Midbrain (tissue), 1 donor: ENCODE measurements at regions not wholly inside any gene's neighbourhood (a gene's known extent, or its start where the extent isn't known, plus 50 kb on each side); places are given as distances from the start of the nearest gene placed in this dataset.

Source experiments
- DNase-seq: peaks from one replicate; lab custom pipeline; 2025; lab: John Stamatoyannopoulos, UW

GRCh38 chr10:130869179-130869841 lies 442.2 kb downstream of the TCERG1L start:
- DNase-seq = no peak

- DNase-seq = no peak
Observed at GRCh38 chr10:130871406-130871805, 440.1 kb downstream of the TCERG1L start.

- no peak for DNase-seq
Observed at GRCh38 chr10:130873636-130874035, 437.9 kb downstream of the TCERG1L start.

- no peak for DNase-seq
Observed at GRCh38 chr10:130875116-130875515, 436.4 kb downstream of the TCERG1L start.

GRCh38 chr10:130875897-130876472 lies 435.5 kb downstream of the TCERG1L start:
- DNase-seq = no peak

GRCh38 chr10:130877126-130877525 lies 434.4 kb downstream of the TCERG1L start:
- DNase-seq = no peak

GRCh38 chr10:130878131-130878530 lies 433.4 kb downstream of the TCERG1L start:
- no peak for DNase-seq

- DNase-seq = no peak
Observed at GRCh38 chr10:130882906-130883305, 428.6 kb downstream of the TCERG1L start.

GRCh38 chr10:130884456-130884855 lies 427.1 kb downstream of the TCERG1L start:
- DNase-seq = no peak

- no peak for DNase-seq
Observed at GRCh38 chr10:130885021-130885655, 426.4 kb downstream of the TCERG1L start.

- DNase-seq = no peak
Observed at GRCh38 chr10:130887170-130887569, 424.4 kb downstream of the TCERG1L start.

GRCh38 chr10:130888493-130888892 lies 423.0 kb downstream of the TCERG1L start:
- DNase-seq = no peak

- DNase-seq = no peak
Observed at GRCh38 chr10:130889240-130889639, 422.3 kb downstream of the TCERG1L start.

- DNase-seq = no peak
Observed at GRCh38 chr10:130889780-130890179, 421.7 kb downstream of the TCERG1L start.

- DNase-seq = no peak
Observed at GRCh38 chr10:130891066-130891465, 420.5 kb downstream of the TCERG1L start.

GRCh38 chr10:130894471-130894870 lies 417.1 kb downstream of the TCERG1L start:
- no peak for DNase-seq

GRCh38 chr10:130895161-130895560 lies 416.4 kb downstream of the TCERG1L start:
- no peak for DNase-seq

- DNase-seq = no peak
Observed at GRCh38 chr10:130897815-130898214, 413.7 kb downstream of the TCERG1L start.

- no peak for DNase-seq
Observed at GRCh38 chr10:130898381-130898780, 413.1 kb downstream of the TCERG1L start.

- DNase-seq = no peak
Observed at GRCh38 chr10:130899856-130900255, 411.7 kb downstream of the TCERG1L start.

GRCh38 chr10:130900441-130901160 lies 410.9 kb downstream of the TCERG1L start:
- no peak for DNase-seq

GRCh38 chr10:130901311-130902165 lies 410.0 kb downstream of the TCERG1L start:
- DNase-seq = no peak
